HG03439 (cell line): ENCODE measurements at regions not wholly inside any gene's neighbourhood (a gene's known extent, or its start where the extent isn't known, plus 50 kb on each side); places are given as distances from the start of the nearest gene placed in this dataset.
"Not testable (repeated sequence)": the region's sequence is repeated elsewhere in the genome, so short reads cannot be mapped to it uniquely, and the experiment has no call there.

Experiments used
- ATAC-seq: cut with Tn5 transposase; IDR thresholded peaks from one replicate; pipeline ENCODE4 v1.9.1; 2021; ENCODE audit warnings: mild to moderate bottlenecking, moderate library complexity; ENCODE audit not compliant: unreplicated experiment

DNA sequence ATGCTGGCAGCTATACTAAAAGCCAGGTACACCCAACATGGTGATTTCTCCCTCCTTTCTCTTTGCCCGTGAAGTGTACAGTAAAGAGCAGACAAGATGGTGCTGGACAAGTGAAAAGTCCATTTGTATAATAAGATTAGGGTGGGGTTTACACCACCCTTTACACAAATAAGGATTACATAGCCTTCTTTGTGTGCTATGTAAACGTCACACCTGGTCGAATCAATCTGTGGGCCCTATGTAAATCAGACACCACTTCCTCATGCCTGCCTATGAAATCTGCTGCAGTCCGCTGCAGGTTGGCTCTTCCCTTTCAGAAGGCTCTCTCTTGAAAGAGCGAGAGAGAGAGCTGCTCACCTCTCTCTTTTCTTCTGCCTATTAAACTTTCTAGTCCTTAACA is 1054.3 kb upstream of the SLC39A10 start:
- no peak for ATAC-seq

DNA sequence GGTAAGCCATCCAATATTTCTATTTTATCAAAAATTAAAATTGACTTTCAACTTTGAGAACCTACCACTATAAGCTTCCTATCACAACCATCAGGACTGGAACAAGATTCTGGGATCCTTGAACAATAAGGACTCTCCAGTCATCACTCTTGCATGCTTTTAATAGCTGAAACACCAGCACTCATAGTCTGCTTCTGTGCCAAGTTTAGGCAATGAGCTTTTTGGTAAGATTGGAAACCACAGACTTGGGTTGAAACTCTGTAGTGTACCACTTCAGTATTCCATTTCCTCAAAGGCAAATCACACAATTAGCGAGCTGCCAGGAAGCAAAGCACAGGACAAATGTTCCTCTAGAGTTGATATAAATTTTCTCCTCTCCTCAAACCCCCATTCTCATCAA is 1065.8 kb upstream of the SLC39A10 start:
- ATAC-seq, result no peak

DNA sequence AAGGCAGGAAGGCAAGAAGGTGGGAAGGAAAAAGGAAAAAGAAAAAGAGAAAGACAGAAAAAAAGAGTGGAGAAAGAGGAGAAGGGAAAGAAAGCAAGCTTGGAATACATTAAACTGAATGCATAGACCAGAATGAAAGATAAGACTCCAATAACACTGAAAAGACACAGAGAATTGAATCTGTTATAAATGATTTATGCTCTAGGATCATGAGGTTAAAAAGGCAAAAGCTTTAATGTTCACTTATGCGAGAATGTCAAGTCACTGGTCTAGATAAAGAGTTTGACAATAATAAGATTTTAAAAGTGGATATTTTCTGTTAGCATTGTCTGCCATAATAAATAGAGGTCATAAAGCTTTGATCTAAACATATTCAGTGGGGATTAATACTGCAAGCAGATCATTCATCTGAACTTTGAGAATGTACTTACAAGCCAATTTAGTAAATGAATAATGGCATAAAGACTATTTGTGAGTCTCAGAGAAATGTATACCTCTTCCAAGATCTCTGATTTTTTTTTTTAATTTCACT is 1069.2 kb upstream of the SLC39A10 start:
- ATAC-seq, result no peak

DNA sequence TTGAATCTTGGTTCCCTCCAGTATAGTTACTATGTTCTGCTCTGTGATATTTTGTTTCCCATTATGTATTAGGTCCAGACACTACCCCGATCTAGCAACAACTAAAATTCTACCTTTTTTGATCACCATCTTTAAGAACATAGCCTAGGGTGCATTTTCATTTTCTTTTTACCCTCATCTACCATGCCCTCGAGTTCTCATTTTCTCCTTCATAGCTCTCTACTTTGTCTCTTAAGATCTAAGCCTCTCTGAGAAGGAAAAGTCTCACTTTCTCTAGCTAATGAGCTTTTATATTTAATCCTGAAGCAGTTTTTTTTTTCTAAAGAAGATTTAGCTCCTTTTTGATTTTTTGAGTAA is 1089.4 kb upstream of the SLC39A10 start:
- ATAC-seq, result peak; percentile 42

DNA sequence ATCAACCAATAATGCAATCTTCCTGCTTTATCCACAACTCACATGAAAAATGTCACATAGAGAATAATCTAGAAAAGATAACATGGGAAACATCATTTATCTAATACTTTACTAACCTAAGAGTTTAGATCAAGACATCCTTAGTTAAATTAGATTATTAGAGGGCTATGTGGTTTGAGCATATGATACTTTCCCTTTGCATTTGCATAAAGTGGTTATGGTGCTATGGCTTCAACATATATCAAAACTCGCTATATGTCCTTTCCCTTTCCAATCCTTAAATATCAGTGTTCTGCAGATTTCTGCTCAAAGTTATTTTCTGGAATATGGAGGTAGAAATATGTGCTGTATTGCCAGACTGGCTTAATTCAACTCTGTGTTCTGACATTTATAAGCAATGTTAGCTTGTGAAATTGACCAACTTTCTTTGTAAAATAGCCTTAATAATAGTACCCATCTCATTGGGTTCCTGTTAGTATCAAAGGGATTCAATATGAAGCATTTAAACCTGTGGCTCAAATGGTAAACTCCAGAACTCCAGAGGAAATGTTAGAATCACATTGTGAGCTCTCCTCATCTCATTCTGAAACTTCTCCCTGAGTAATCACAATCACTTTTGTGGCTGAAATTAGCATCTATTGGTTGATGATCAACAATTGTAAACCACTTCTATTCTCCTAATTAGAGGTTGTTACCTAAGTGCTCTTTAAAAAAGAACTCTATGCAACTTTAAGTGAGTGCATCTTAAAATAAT is 1089.9 kb upstream of the SLC39A10 start:
- peak; percentile 72 for ATAC-seq

DNA sequence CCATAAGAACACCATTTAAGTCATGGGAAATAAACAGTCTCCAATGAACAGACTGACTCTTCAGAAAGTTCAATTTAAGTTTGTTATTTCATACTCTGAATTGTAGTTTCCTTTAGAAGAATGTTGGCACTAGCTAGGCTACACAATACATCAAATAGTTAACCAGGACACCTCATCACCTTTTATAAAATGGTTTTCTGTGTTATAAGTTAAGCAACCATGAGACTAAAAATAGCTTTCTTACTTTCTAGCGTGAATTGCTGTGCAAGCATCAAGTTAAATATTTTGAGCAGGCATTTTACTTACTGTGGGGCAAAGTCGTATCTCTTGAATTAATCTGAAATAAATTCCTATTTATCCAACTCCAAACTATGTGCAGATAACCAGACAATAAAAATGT is 1092.6 kb upstream of the SLC39A10 start:
- no peak for ATAC-seq

DNA sequence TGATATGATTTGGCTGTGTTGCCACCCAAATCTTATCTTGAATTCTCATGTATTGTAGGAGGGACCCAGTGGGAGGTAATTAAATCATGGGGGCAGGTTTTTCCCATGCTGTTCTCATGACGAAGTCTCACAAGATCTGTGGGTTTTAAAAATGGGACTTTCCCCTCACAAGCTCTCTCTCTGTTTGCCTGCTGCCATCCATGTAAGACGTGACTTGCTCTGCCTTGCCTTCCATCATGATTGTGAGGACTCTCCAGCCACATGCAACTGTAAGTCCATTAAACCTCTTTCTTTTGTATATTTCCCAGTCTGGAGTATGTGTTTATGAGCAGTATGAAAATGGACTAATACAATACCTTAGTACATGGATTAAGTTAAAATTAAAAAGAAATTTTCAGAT is 1094.7 kb upstream of the SLC39A10 start:
- no peak for ATAC-seq

DNA sequence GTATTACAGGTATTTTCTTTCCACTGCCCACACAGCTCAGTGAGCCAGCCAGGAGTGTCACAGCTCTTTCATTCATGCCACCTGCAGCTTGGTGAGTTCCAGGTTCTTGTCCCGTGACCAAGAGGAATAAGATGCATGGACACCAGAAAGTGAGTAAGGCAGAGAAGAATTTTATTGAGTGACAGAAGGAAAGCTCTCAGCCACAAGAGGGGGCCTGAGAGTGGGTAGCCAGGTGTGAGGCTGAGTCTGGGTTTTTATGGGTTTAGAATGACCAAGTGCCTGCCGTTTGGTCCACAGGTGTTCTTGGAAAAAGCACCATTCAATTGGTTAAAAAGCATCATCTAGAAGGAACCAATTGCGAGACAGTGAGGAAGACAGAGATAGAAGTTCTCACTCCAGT is 1097.1 kb upstream of the SLC39A10 start:
- ATAC-seq, result no peak

DNA sequence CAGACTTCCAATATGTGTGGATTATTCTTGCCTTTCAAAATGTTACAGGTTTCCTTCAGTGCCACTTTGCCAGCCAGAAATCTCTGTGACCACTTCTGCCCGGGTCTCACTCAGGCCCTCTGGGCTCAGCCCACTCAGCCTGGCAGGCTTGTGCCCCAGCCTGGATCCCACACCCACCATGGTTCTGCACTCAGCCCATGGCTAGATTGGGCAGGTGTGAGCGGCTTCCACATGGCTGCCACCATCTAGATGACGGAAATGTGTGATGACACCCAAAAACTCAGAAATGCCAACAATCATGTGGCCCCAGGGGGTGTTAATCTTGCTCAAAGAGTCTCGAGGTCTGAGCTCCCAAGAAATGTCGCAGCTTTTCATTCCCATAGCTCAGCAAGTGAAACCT is 1097.5 kb upstream of the SLC39A10 start:
- no peak for ATAC-seq

DNA sequence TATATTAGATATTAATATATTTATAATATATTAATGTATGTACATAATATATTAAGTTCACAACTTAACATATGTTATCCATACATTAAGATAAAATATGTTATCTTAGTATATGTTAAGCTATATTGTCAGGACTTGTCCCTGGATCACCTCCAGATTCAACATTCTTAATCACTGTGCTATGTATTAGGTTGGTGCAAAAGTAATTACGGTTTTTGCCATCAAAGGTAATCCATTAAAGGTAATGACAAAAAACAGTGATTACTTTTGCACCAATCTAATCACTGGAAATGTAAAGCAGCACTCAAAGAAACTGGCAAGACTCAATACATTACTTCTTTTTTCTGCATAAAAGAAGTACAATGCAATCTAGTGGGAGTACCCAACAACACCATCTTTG is 1099.0 kb upstream of the SLC39A10 start:
- no peak for ATAC-seq

DNA sequence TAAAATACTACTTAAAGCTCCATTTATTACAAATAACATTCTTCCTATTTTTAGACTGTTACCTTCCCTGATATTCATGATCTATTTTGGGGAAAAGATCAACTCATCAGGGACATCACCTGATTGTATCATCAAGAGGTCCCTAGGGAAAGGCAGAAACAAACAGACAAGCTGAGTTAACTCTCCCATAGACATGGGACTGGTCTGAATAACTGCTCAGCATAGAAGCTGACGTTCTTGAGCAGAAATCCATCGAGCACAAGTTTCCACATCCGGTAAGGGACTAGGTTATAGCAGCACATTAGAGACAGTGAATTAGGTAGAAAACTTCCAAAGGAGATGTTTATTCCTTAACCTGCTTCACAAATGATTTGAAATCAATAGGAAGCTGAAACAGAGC is 1100.4 kb upstream of the SLC39A10 start:
- no peak for ATAC-seq

DNA sequence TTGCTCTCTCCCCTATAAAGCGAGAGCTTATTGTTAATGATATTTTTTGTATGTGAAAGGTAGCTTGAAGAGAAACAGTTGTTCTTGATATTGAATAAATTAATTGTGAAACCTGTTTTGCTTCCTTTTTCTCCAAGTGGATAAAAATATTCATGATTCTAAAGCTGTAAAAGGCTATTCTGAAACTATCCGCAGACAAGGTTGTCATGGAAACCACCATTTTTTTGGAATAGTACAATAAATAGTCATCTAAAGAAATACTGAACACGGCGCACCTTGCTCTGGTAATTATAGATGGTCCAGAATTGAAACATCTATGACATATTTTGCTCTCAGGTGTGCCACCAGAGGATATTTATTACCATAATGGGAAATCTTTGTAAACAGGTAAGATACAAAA is 1103.0 kb upstream of the SLC39A10 start:
- ATAC-seq, result no peak

DNA sequence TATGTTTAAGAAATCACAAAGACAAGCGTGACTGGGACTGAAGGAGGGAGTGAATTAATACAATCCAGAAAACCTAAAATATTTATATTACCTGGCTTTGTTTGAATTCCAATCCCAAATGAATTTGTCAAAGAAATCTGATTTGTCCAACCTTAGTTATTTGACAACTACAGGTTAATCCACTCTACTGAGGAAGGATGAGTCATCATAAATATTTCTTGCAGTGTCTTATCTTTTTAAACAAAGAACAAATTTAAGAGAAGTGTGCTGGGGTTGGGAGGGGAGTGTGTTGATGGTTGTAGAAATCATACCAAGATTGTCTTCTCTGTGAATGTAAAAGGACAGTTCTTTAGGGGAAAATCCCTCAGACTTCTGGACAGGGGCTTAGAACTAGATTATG is 1106.3 kb upstream of the SLC39A10 start:
- no peak for ATAC-seq

DNA sequence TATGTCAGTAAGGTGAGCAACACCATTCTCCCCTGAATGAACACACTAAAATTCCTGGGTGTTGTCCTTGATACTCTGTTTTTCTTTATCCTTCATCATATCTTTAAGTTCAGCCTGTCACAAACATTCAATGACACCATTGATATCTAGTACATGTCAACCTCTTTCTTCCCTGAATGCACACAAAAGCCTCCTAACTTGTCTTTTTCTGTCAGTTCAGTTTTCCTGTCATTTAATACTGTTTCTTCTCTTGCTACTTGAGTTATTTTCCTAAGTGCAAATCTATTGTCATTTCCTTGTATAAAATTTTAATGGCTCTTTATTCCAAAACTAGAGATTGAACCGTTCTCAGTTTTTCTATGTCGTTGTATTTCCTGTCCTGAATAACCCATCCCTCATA is 1107.6 kb upstream of the SLC39A10 start:
- no peak for ATAC-seq

DNA sequence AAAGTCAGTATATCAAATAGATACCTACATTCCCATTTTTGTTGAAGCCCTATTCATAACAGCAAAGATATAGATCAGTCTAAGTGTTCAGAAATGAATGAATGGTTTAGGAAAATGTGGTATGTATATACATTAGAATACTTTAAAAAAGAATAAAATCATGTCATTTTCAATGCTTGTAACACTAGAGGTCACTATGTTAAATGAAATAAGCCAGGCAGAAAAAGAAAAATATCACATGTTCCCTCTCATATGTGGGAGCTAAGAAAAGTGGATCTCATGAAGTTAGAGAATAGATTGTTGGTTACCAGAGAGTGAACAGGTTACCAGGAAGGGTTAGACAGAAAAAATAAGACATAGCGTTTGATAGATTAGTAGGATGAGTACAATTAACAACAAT is 1111.0 kb upstream of the SLC39A10 start:
- ATAC-seq, result no peak

DNA sequence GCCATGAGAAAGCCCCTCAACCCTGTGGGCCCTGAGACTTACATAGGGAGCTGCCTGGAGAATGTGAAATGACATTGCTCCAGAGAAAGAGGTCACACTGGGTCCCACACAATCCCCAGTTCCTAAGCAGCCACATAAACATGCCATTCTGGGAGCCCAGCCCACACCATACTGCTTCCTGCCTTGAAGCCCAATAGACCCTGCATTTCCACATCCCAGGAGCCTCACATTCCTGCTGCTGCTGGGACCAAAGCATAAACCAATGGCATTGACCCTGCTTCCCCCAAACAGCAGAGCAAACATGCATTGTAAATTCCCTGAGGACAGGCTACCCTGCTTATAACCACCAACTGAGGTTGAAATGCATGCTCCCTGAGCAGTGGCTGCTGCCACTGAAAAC is 1117.6 kb upstream of the SLC39A10 start:
- ATAC-seq, result no peak

DNA sequence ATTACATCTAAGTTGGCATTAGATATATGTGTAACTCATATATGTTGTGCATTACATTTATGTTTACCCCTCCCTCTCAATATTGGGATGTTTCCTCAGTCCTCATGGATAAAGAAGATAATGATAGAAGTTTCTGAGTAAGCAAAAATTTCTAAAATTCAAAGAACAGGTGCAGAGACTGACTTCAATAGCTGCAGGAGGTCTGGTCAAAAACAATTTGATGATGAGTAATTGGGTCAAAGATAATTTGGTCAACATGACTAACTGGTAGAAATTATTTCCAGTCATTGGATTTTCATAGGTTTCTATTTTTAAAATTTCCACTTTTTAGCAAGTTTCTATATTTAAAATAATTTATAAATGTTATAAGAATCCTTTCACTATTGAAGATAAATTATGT is 1130.9 kb upstream of the SLC39A10 start:
- no peak for ATAC-seq

DNA sequence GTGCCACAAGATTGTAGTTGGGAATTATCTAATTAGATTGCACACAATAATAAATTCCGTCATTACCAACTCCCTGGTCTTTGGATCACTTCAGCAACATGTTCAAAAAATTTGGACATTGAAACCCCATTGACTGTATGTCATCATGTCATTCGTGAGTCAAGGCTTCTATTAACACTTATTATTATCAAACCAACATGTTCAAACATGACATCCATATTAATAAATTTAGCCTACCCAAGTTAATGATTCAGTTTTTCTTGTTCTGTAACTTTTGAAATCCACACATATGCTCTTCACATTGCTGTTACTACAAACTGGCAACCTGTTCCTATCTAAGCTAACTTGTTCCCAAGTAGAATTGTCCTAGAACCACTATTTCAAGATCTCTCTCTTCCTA is 1142.7 kb upstream of the SLC39A10 start:
- no peak for ATAC-seq

DNA sequence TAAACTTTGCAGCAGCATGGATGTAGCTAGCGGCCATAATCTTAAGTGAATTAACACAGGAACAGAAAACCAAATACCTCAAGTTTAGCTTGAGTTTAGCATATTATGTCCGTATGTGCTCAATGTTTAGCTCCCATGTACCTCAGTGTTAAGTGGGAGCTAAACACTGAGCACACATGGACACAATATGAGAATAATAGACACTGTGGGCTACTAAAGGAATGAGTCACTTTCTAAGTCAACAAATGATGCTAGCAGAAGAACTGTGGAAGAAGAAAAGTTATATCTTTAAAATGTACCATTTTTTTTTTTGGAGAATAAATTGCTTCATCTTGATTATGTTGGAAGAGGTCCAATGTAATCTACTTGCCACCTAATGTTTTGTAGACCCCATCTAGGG is 1146.0 kb upstream of the SLC39A10 start:
- not testable (repeated sequence) for ATAC-seq

DNA sequence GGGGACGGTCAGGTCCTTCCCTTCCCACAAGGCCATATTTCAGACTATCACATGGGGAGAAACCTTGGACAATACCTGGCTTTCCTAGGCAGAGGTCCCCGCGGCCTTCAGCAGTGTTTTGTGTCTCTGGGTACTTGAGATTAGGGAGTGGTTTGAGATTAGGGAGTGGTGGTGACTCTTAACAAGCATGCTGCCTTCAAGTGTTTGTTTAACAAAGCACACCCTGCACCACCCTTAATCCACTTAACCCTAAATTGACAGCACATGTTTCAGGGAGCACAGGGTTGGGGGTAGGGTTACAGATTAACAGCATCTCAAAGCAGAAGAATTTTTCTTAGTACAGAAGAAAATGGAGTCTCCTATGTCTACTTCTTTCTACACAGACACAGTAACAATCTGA is 1152.2 kb upstream of the SLC39A10 start:
- not testable (repeated sequence) for ATAC-seq

DNA sequence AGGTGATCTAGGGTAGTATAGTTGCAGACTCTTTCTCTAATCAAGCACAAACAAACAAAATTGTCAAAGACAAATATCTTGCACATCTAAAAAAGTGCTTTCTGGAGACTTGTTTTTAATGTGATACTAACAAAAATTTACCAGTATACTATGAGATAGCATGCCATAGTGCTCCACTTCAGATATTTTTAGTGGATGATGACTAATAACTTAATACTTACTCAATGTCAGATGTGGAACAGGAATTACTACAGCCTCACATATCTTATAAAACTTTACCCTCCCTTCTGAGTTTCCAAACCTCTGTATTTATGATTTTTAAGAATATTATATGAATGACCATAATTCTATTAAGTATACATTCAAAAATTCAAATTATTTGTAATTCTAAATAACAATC is 1162.0 kb upstream of the SLC39A10 start:
- no peak for ATAC-seq

DNA sequence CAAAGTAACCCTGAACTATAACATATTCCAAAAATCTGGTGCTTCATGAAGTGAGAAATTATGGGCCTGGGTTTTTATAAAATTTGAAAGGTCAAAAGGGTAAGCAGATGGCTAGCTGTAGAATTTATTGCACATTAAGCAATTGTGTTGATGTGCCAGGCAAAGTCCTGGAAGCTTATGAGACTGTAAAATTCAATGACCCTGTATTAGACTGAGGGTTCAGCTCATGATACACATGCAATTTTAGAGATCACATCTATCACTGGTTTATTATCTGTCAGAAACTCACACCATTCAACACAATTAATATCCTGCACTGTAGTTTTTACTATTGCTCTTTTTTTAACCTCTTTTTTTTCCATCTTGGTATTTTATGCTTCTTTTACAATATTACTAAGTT is 1162.6 kb upstream of the SLC39A10 start:
- ATAC-seq, result no peak
